ENCODE measurements at regions not wholly inside any gene's neighbourhood (a gene's known extent, or its start where the extent isn't known, plus 50 kb on each side); places are given as distances from the start of the nearest gene placed in this dataset.

DNA sequence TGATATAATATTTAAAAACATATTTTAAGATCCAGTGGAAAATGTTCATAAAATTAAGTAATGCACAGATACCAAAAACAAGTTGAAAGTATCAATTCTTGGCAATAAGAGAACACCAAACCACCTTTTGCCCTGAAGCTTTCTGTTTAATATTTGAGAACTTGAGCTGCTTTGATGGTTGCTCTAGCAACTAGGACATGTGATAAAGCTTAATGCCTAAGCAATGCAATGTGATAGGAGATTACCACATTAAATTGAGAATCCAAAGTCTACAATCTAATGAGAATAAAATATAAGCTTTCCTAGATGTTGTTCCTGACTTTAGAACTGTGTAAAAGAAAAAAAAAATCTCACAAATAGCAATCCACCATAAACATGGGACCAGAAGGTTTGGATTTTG is 1367.5 kb upstream of the PCDH9 start:
- TF ChIP-seq, protein P1, sequence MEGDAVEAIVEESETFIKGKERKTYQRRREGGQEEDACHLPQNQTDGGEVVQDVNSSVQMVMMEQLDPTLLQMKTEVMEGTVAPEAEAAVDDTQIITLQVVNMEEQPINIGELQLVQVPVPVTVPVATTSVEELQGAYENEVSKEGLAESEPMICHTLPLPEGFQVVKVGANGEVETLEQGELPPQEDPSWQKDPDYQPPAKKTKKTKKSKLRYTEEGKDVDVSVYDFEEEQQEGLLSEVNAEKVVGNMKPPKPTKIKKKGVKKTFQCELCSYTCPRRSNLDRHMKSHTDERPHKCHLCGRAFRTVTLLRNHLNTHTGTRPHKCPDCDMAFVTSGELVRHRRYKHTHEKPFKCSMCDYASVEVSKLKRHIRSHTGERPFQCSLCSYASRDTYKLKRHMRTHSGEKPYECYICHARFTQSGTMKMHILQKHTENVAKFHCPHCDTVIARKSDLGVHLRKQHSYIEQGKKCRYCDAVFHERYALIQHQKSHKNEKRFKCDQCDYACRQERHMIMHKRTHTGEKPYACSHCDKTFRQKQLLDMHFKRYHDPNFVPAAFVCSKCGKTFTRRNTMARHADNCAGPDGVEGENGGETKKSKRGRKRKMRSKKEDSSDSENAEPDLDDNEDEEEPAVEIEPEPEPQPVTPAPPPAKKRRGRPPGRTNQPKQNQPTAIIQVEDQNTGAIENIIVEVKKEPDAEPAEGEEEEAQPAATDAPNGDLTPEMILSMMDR (IDR thresholded peaks at IDR 0.05; ENCODE audit: insufficient read depth, low read depth, low read length), result no peak
- no peak for TF ChIP-seq EZH2 (IDR thresholded peaks at IDR 0.05; ENCODE audit: insufficient read depth, low read length)
